SU-DHL-6 (cell line): ENCODE measurements at regions not wholly inside any gene's neighbourhood (a gene's known extent, or its start where the extent isn't known, plus 50 kb on each side); places are given as distances from the start of the nearest gene placed in this dataset.

Experiments
- H2AFZ ChIP-seq: fragments of 200-600 bp; sonication (generic); 2 replicates; pipeline ENCODE4 v1.6.1; 2014; ENCODE audit warnings: low read depth, mild to moderate bottlenecking, moderate library complexity, mixed read lengths, antibody characterized with exemption, low read length; ENCODE audit not compliant: severe bottlenecking
- H3F3A ChIP-seq: fragments of 200-600 bp; shearing (Covaris generic); 2 replicates; pipeline ENCODE4 v1.6.0; 2016; ENCODE audit warnings: antibody characterized with exemption, mild to moderate bottlenecking; ENCODE audit not compliant: insufficient read depth
- H3K27ac ChIP-seq: fragments of 200-600 bp; sonication (generic); 2 replicates; pipeline ENCODE4 v1.5.1; 2016; ENCODE audit warnings: low read depth, mild to moderate bottlenecking, low read length, moderate library complexity, mixed read lengths
- H3K27me3 ChIP-seq: fragments of 200-600 bp; sonication (generic), shearing (Covaris generic); 2 replicates; pipeline ENCODE4 v1.6.0; 2014; ENCODE audit warnings: mild to moderate bottlenecking, low read length
- H3K36me3 ChIP-seq: fragments of 200-600 bp; sonication (generic); 2 replicates; pipeline ENCODE4 v1.6.1; 2014; ENCODE audit warnings: mild to moderate bottlenecking, low read length, mixed read lengths
- H3K4me2 ChIP-seq: fragments of 300-600, 200-600 bp; shearing (Covaris generic), sonication (generic); 2 replicates; pipeline ENCODE4 v1.6.0; 2014; ENCODE audit warnings: low read length, low read depth, mild to moderate bottlenecking; ENCODE audit not compliant: poor library complexity, severe bottlenecking
- H3K4me3 ChIP-seq: fragments of 200-600 bp; sonication (generic); 2 replicates; pipeline ENCODE4 v1.5.1; 2014; ENCODE audit warnings: antibody characterized with exemption, low read length, mild to moderate bottlenecking, mixed read lengths; ENCODE audit not compliant: insufficient read depth, poor library complexity, severe bottlenecking
- H3K79me2 ChIP-seq: fragments of 200-600 bp; sonication (generic); 2 replicates; pipeline ENCODE4 v1.6.1; 2014; ENCODE audit warnings: mild to moderate bottlenecking, low read length, moderate library complexity; ENCODE audit not compliant: insufficient read depth
- H3K9ac ChIP-seq: fragments of 200-600 bp; sonication (generic); 2 replicates; pipeline ENCODE4 v1.7.0; 2014; ENCODE audit warnings: mild to moderate bottlenecking, low read length
- H3K9me2 ChIP-seq: fragments of 200-600 bp; sonication (generic); replicated peaks from 2 replicates; pipeline ENCODE4 v1.6.1; 2014; ENCODE audit warnings: low read length; ENCODE audit not compliant: insufficient read depth
- H3K9me3 ChIP-seq: fragments of 200-600 bp; sonication (generic); 2 replicates; pipeline ENCODE4 v1.6.1; 2014; ENCODE audit warnings: low read length, mixed read lengths; ENCODE audit not compliant: insufficient read depth
- H4K20me1 ChIP-seq: fragments of 200-600 bp; sonication (generic); 2 replicates; pipeline ENCODE4 v1.6.1; 2014; ENCODE audit warnings: low read depth, mild to moderate bottlenecking, antibody characterized with exemption, low read length, moderate library complexity, mixed read lengths
- CTCF ChIP-seq: fragments of 200-600 bp; sonication (generic); IDR thresholded peaks from one replicate; pipeline ENCODE4 v1.5.1; 2017; ENCODE audit warnings: antibody characterized with exemption, mild to moderate bottlenecking, low read length, moderate library complexity; ENCODE audit not compliant: insufficient read depth, poor library complexity, severe bottlenecking
- EZH2phosphoT487 ChIP-seq: fragments of 200-600 bp; sonication (generic), shearing (Covaris generic); conservative IDR thresholded peaks from 2 replicates; pipeline ENCODE4 v1.6.1; 2018; ENCODE audit warnings: mild to moderate bottlenecking, antibody characterized with exemption, low read length, moderate library complexity, mixed read lengths

- Histone ChIP-seq H3K9me3 (no peaks in the 10 kb centered on the region), H3K79me2 (no peaks in the 10 kb centered on the region), H3K9ac (no peak overlapping the region)
Measured at GRCh38 chr13:97727991-97728390, 225.5 kb upstream of the IPO5 start.

GRCh38 chr13:97736436-97736835, 217.0 kb upstream of the IPO5 start:
- no peaks in the 10 kb centered on the region for H3K36me3 ChIP-seq
- H3K9me2 ChIP-seq: no peaks in the 10 kb centered on the region
- H4K20me1 ChIP-seq: no peaks in the 10 kb centered on the region
- no peak overlapping the region for H3K27ac ChIP-seq
- no peak overlapping the region for H3K4me2 ChIP-seq
- TF ChIP-seq EZH2phosphoT487 (no peak), CTCF (no peak)
- H3K27me3 ChIP-seq: peaks cover 3% of the 10 kb centered on the region; the same call in 1 of the 2 replicates
- no peaks in the 10 kb centered on the region for H3K9me3 ChIP-seq
- no peak overlapping the region for H2AFZ ChIP-seq
- H3F3A ChIP-seq: no peaks in the 10 kb centered on the region
- no peak overlapping the region for H3K4me3 ChIP-seq
- H3K9ac ChIP-seq: no peak overlapping the region
- no peaks in the 10 kb centered on the region for H3K79me2 ChIP-seq

More at GRCh38 chr13:97727991-97728390, 225.5 kb upstream of the IPO5 start:
- no peaks in the 10 kb centered on the region for H3F3A ChIP-seq
- TF ChIP-seq CTCF (no peak), EZH2phosphoT487 (no peak)
- H3K4me2 ChIP-seq: no peak overlapping the region
- no peaks in the 10 kb centered on the region for H3K27me3 ChIP-seq
- no peaks in the 10 kb centered on the region for H3K36me3 ChIP-seq
- no peak overlapping the region for H3K4me3 ChIP-seq
- no peaks in the 10 kb centered on the region for H4K20me1 ChIP-seq
- no peak overlapping the region for H2AFZ ChIP-seq
- H3K27ac ChIP-seq: no peak overlapping the region
- H3K9me2 ChIP-seq: no peaks in the 10 kb centered on the region

- Histone ChIP-seq H3K9ac (no peak overlapping the region), H4K20me1 (no peaks in the 10 kb centered on the region), H3K27me3 (peaks cover 3% of the 10 kb centered on the region; the same call in 1 of the 2 replicates), H3K9me2 (no peaks in the 10 kb centered on the region), H2AFZ (no peak overlapping the region), H3K9me3 (no peaks in the 10 kb centered on the region), H3K4me3 (no peak overlapping the region), H3K36me3 (no peaks in the 10 kb centered on the region), H3K79me2 (no peaks in the 10 kb centered on the region), H3F3A (no peaks in the 10 kb centered on the region), H3K4me2 (no peak overlapping the region), H3K27ac (no peak overlapping the region)
- no peak for TF ChIP-seq EZH2phosphoT487
- TF ChIP-seq CTCF: no peak
Measured at GRCh38 chr13:97742084-97742483, 211.4 kb upstream of the IPO5 start.

- Histone ChIP-seq H3K36me3 (no peaks in the 10 kb centered on the region), H3K9me3 (no peaks in the 10 kb centered on the region), H4K20me1 (no peaks in the 10 kb centered on the region), H3K27me3 (no peaks in the 10 kb centered on the region), H3K4me3 (no peak overlapping the region), H3K9me2 (no peaks in the 10 kb centered on the region), H3K4me2 (no peak overlapping the region), H3K27ac (no peak overlapping the region), H3K79me2 (no peaks in the 10 kb centered on the region), H3K9ac (no peak overlapping the region), H3F3A (no peaks in the 10 kb centered on the region), H2AFZ (no peak overlapping the region)
- TF ChIP-seq CTCF (no peak), EZH2phosphoT487 (no peak)
Measured at GRCh38 chr13:97743938-97744337, 209.5 kb upstream of the IPO5 start.
